ENCODE measurements at regions not wholly inside any gene's neighbourhood (a gene's known extent, or its start where the extent isn't known, plus 50 kb on each side); places are given as distances from the start of the nearest gene placed in this dataset.

DNA sequence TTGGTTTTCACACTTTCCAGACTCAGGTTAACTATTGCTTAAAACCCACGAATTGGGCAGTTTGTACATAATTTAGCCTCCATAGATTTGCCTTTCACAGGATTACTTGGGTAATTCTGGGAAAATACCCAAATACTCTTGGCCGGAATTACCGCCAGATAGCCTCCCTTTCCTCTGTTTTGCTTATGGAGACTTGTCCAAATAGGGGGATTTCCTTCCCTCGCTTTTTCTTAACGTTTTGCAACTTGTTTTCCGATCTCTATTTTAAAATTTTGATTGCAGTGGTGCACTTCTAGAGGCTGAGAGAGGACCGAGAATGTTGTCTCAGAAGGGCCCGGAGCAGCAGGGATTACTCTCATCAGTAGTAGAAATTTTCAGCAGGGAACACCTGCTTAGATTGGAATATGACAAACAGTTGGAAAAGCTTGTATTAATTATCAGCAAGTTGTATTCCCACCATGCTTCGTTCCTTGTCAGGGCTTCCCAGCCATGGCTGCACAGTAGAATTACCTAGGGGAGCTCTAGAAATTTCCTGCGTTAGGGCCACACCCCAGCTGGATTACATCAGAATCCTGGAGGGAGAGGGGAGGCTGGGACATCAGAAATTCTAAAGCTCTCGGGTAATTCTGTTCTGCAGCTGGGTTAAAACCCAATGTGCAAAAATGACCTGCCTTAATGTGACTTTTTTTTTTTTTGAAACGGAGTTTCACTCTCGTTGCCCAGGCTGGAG is 329.1 kb downstream of the SH3GL2 start:
- TF ChIP-seq ZNF274 (IDR thresholded peaks at IDR 0.05; ENCODE audit: low read depth, low read length), result no peak
- H3K4me3 ChIP-seq (ENCODE audit: low read length), result no peak overlapping the region

DNA sequence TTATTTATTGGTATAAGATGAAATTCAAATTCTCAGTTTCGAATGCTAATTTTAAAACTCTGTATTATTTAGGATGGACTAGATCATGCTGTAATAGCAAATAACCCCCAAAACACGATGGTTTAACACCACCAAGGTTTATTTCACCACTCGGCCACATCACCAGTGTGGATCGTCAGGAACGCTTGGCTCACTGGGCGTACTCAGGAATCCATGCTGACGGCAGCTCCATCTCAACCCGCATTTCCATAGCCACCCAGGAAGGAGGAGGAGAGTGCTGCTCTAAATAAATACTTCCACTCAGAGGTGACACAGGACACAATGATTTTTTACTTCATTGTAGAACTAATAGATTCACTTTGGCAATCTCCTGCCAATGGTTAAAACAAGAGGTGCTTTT is 347.4 kb downstream of the SH3GL2 start:
- TF ChIP-seq ZNF274 (IDR thresholded peaks at IDR 0.05; ENCODE audit: low read depth, low read length), result no peak
- no peak overlapping the region for H3K4me3 ChIP-seq (ENCODE audit: low read length)

DNA sequence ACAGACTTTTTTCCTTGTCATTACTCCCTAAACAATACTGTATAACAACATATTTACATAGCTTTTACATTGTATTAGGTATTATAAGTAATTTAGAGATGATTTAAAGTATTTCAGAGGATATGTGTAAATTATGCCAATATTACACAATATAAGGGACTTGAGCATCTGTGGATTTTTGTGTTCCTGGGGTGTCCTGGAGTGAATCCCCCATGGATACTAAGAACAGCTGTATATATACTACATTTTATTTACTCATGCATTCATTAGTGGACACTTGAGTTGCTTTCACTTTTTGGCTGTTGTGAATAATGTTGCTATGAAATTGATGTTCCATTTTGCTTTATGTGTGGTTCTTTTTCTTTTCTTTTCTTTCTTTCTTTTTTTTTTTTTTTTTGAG is 348.8 kb downstream of the SH3GL2 start:
- H3K4me3 ChIP-seq (ENCODE audit: low read length), result no peak overlapping the region
- no peak for TF ChIP-seq ZNF274 (IDR thresholded peaks at IDR 0.05; ENCODE audit: low read depth, low read length)

DNA sequence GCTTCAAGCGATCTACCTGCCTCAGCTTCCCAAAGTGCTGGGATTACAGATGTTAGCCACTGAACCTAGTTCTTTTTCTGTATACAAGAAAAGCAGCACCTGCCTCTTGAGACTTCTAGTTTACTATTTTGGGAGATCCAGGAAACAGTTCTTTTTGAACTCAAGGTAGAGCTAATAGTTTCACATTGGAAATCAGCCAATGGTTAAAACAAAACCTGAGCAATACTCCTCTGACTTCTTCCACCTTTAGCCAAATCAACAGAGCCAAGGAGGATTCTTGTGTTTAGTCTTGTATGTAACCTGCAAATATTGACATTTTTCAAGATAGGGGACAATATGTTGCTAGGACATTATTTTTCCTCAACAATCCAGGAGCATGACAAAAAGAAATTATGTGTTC is 349.4 kb downstream of the SH3GL2 start:
- no peak overlapping the region for H3K4me3 ChIP-seq (ENCODE audit: low read length)
- no peak for TF ChIP-seq ZNF274 (IDR thresholded peaks at IDR 0.05; ENCODE audit: low read depth, low read length)

DNA sequence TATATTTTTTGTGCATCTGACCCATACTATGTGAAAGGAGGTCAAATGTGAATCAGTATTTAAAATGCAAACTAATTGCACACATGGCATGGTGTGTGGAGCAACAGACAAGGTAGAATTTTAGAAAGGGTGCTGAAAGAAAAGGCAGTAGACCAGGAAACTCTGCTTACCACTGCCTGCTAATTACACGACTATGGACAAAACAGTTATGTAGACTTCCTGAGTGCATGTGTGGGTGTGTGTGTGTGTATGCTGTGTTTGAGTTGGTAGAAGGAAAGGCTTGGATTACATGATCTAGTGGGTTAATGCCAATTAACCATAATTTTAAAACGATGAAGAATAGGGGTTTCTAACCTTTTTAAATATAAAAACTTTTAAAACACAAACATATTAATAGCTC is 349.9 kb downstream of the SH3GL2 start:
- TF ChIP-seq ZNF274 (IDR thresholded peaks at IDR 0.05; ENCODE audit: low read depth, low read length), result no peak
- no peak overlapping the region for H3K4me3 ChIP-seq (ENCODE audit: low read length)

DNA sequence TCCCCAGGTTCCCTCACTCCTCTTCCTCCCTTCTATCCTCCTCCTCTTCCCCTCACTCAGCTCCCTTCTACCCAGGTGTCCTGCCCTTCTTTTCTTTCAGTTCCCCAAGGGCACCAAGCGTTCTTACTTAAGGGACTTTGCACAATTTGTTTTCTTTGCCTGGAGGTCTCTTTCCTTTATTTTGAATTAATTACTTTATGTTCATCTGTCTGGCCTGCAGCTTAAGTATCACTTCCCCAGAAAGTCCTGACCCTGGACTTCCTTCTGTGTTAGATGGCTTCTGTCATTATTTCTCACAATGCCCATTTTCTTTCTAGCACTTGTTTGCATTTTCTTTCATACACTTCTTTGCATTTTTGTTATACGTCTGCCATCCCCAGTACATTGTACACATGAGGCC is 350.6 kb downstream of the SH3GL2 start:
- no peak for TF ChIP-seq ZNF274 (IDR thresholded peaks at IDR 0.05; ENCODE audit: low read depth, low read length)
- H3K4me3 ChIP-seq (ENCODE audit: low read length), result no peak overlapping the region; the same call in 1 of the 2 replicates

DNA sequence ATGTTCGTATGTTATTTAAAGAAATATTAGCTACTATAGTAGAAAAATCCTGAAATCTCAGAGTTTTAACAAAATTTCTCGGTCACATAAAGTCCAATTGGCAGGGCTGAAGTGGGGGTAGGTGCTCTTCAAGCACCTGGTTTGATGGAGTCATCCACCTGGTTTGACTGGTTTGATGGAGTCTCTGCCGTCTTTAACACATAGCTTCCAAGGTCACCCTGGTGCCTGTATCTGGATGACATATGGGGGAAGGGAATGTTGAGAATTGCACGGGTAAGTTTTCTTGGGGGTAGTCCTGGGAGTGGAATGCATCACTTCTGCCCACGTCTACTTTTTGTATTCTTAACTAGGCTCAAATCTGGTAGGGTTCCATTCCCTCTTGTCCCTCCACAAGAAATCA is 351.2 kb downstream of the SH3GL2 start:
- no peak for TF ChIP-seq ZNF274 (IDR thresholded peaks at IDR 0.05; ENCODE audit: low read depth, low read length)
- no peak overlapping the region for H3K4me3 ChIP-seq (ENCODE audit: low read length)

DNA sequence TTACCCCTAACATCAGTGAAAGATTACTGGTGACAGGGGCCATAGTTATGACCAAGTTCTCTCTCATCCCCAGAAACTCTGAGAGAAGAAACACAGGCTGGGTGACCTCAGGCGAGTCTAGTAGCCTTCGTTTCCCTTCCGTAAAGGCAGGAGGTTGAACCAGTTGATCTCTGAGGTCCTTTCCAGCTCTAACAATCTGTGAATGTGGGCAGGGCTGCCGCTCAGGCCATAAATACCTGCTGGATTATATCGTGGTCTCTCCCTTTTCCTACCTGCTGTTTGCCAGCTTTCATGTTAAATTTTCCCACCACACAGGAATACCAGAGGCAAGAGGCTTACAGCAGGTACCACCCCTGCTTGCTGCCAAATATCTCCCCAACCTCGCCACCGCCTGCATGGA is 357.5 kb downstream of the SH3GL2 start:
- no peak for TF ChIP-seq ZNF274 (IDR thresholded peaks at IDR 0.05; ENCODE audit: low read depth, low read length)
- no peak overlapping the region for H3K4me3 ChIP-seq (ENCODE audit: low read length)

DNA sequence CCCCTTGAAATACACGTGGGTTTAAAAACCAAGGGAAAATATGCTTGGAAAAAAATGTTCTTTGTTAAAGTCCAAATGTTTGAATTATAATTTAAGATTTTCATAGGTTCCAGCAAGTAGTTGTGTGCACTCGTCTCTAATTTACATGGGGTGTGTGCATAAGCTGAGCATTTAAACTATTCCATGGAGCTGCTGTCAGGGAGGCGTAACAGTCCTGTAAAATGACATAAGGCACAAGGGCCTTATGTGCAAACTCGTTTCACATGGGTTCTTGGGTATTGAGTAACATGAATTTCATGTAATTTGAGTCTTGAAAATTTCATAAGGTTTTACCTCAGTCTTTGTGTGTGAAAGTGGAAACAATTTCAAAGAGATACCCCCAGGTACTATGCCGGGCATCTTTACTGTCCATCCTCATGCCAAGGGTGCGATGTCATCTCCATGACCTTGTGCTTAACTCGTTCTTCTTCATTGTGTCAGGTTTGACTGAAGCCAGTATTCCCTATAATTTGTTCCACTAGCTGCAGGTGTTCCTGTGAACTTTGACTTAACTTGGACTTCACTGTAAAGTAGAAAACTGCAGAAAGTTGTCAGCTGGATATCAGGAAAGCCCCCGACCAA is 359.3 kb downstream of the SH3GL2 start:
- no peak overlapping the region for H3K4me3 ChIP-seq (ENCODE audit: low read length)
- no peak for TF ChIP-seq ZNF274 (IDR thresholded peaks at IDR 0.05; ENCODE audit: low read depth, low read length)

DNA sequence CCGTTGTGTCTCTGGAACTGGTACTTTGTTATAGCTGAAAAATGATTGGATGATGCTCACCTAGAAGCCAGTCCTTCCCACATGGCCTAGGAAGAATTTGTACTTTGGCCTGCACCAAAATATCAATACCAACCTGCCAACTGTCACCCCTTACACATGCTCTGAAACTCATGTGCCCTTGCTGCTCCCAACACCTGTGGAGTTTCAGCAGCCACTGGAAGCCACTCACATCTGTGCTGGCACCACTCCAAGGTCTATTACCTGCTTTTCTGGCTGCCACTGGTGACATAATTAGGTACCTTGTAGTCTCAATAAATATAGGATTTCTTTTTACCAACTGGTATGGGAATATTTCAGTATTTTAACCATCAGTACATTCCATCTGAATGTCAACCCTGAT is 363.6 kb downstream of the SH3GL2 start:
- H3K4me3 ChIP-seq (ENCODE audit: low read length), result no peak overlapping the region
- no peak for TF ChIP-seq ZNF274 (IDR thresholded peaks at IDR 0.05; ENCODE audit: low read depth, low read length)

DNA sequence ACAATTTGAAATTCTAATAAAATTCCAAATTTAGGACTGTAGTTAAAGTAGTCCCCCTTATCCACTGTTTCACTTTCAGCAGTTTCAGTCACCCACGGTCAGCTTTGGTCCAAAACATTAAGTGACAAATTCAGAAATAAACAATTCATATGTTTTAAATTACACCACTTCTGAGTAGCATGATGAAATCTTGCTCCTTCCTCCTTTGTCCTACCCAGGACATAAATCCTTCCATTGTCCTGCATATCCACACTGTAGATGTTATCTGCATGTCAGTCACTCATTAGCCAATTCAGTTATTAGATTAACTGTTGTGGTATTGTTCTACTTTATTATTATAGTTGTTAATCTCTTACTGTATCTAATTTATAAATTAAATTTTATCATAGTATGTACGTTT is 376.5 kb downstream of the SH3GL2 start:
- no peak for TF ChIP-seq ZNF274 (IDR thresholded peaks at IDR 0.05; ENCODE audit: low read depth, low read length)
- no peak overlapping the region for H3K4me3 ChIP-seq (ENCODE audit: low read length)

DNA sequence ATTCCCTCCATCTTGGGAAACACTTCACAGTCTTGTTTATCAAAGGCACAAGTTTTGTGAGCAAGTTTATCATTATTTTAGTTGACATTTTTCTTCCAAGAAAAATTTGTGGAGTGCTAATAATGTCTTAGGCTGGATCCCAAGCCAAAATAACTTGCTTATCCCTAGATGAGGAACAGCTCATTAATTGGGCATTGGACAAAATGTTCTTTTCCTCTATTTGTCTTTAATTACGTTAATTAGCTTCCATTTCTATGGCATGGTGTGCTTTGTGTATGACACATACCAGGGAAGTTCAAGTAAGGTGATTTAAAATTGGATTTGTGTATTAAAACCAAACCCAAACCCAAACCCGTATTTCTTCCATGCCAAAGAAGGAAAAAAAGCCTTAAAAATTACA is 379.5 kb downstream of the SH3GL2 start:
- H3K4me3 ChIP-seq (ENCODE audit: low read length), result no peak overlapping the region
- no peak for TF ChIP-seq ZNF274 (IDR thresholded peaks at IDR 0.05; ENCODE audit: low read depth, low read length)

DNA sequence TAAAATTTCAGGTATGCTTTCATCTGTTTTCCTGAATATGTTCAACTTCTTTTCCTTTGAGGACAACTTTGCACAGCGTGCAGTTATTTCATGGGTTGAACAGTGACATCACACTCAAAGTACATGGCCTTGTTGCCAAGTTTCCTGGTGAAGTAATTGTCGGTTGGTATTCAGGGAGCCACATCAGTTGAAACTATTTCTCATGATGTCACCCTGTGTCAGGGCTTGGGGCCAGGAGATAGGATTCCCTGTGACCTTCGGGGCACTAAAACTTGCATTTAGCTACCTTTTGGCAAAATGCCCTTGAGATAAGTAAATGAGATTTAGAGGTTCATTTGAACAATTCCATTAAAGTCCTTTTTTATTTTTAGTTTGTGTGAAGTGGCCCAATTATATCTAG is 383.9 kb downstream of the SH3GL2 start:
- TF ChIP-seq ZNF274 (IDR thresholded peaks at IDR 0.05; ENCODE audit: low read depth, low read length), result no peak
- H3K4me3 ChIP-seq (ENCODE audit: low read length), result no peak overlapping the region

DNA sequence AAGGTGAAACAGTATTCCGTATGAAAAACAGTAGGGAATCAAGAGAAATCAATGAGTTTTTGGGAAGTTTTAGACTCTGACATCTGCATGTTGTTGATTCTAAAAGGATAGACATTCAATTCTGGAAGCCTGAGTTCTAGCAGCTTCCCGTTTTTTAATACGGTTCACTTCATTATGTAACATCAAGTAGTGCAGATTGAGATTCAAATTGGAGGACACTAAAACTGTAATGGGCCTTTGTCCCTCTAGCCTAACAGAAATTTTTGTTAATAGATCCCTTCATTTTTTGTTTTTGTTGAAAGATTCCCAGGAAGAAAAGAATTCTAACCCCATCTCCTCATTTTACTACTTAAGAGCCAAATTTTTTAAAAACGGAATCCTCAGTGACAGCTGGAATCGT is 384.6 kb downstream of the SH3GL2 start:
- no peak overlapping the region for H3K4me3 ChIP-seq (ENCODE audit: low read length)
- no peak for TF ChIP-seq ZNF274 (IDR thresholded peaks at IDR 0.05; ENCODE audit: low read depth, low read length)

DNA sequence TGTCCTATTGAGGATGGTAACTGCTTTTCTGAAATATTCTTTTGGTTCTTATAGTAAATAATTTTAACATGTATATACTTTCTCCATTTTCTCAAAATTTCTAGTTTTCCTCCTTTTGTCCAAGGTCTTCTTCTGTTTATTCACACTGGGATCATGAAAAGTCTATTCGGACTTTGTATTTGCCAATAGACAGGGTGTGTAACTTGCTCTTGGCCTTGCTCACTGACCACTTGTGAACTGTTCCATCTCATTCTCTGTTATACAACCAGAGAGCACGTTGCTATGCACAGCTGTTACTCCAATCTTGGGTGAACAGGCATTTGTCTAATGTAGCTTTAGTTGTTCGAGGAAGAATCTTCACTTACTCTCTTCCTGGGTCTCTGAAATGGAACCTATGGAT is 388.9 kb downstream of the SH3GL2 start:
- no peak for TF ChIP-seq ZNF274 (IDR thresholded peaks at IDR 0.05; ENCODE audit: low read depth, low read length)
- H3K4me3 ChIP-seq (ENCODE audit: low read length), result no peak overlapping the region

DNA sequence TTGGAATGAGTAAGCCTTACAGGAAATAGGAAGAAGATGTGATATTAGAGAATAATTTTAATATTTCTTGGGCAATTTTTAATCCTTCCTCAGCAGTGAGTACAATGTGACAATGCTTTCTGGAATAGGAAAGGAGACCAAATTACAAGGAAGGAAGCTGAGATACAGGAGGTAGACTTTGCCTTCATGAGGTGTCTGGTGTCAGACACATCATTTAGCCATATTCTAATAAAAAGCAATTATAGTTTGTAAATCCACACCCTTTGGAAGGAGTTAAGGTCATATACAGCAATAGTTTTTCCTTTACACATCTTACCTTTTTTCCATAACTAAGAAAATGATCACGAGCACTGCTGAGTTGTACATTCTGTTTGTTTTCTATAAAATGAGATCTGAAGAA is 390.4 kb downstream of the SH3GL2 start:
- TF ChIP-seq ZNF274 (IDR thresholded peaks at IDR 0.05; ENCODE audit: low read depth, low read length), result no peak
- H3K4me3 ChIP-seq (ENCODE audit: low read length), result no peak overlapping the region
